ENCODE measurements at regions not wholly inside any gene's neighbourhood (a gene's known extent, or its start where the extent isn't known, plus 50 kb on each side); places are given as distances from the start of the nearest gene placed in this dataset.

GRCh38 chr10:74760086-74760979, 66.1 kb upstream of the KAT6B start:
- H3K27ac ChIP-seq (ENCODE audit: insufficient read depth, low read length, poor library complexity, severe bottlenecking): no peak overlapping the region
- DNase-seq (no peak), ATAC-seq (ENCODE audit: low read depth in 2 of 2) (no peak)
- no peaks in the 10 kb centered on the region for H3K27me3 ChIP-seq (ENCODE audit: control insufficient read depth, insufficient read depth, low read length)
- no peaks in the 10 kb centered on the region for H3K36me3 ChIP-seq (ENCODE audit: control insufficient read depth, insufficient read depth, low read length)
- peaks cover 0 to 4% (median 0%) of the 10 kb centered on the region in 7 donors for H3K9me3 Mint-ChIP-seq
- peaks cover 0 to 2% (median 0%) of the 10 kb centered on the region in 4 donors for H3K4me1 Mint-ChIP-seq
- H3K36me3 Mint-ChIP-seq: no peaks in the 10 kb centered on the region
- H3K9me3 ChIP-seq (ENCODE audit: control insufficient read depth in 2 of 2, low read length in 2 of 2): no peaks in the 10 kb centered on the region
- no peaks in the 10 kb centered on the region for H3K4me1 ChIP-seq (ENCODE audit: control insufficient read depth, insufficient read depth, low read length, poor library complexity, severe bottlenecking)
- peaks cover 1% of the 10 kb centered on the region for H3K27me3 Mint-ChIP-seq
- H3K4me3 Mint-ChIP-seq: no peak overlapping the region
- no peak overlapping the region for H3K27ac Mint-ChIP-seq
- H3K4me3 ChIP-seq (ENCODE audit: low read depth, low read length): no peak overlapping the region

- Histone ChIP-seq H3K4me1 (ENCODE audit: control insufficient read depth, insufficient read depth, low read length, poor library complexity, severe bottlenecking) (no peaks in the 10 kb centered on the region), H3K36me3 (ENCODE audit: control insufficient read depth, insufficient read depth, low read length) (no peaks in the 10 kb centered on the region), H3K4me3 (ENCODE audit: low read depth, low read length) (no peak overlapping the region), H3K27ac (ENCODE audit: insufficient read depth, low read length, poor library complexity, severe bottlenecking) (no peak overlapping the region), H3K27me3 (ENCODE audit: control insufficient read depth, insufficient read depth, low read length) (no peaks in the 10 kb centered on the region), H3K9me3 (ENCODE audit: control insufficient read depth in 2 of 2, low read length in 2 of 2) (no peaks in the 10 kb centered on the region)
- no peak overlapping the region for H3K4me3 Mint-ChIP-seq
- peaks cover 0 to 4% (median 0%) of the 10 kb centered on the region in 7 donors for H3K9me3 Mint-ChIP-seq
- peaks cover 4% of the 10 kb centered on the region for H3K27me3 Mint-ChIP-seq
- ATAC-seq (ENCODE audit: low read depth in 2 of 2) (no peak), DNase-seq (no peak)
- no peak overlapping the region for H3K27ac Mint-ChIP-seq
- H3K4me1 Mint-ChIP-seq: no peaks in the 10 kb centered on the region
- no peaks in the 10 kb centered on the region for H3K36me3 Mint-ChIP-seq
Measured at GRCh38 chr10:74763934-74764591, 62.3 kb upstream of the KAT6B start.

- Histone ChIP-seq H3K36me3 (ENCODE audit: control insufficient read depth, insufficient read depth, low read length) (no peaks in the 10 kb centered on the region), H3K27ac (ENCODE audit: insufficient read depth, low read length, poor library complexity, severe bottlenecking) (no peak overlapping the region), H3K4me1 (ENCODE audit: control insufficient read depth, insufficient read depth, low read length, poor library complexity, severe bottlenecking) (no peaks in the 10 kb centered on the region), H3K9me3 (ENCODE audit: control insufficient read depth in 2 of 2, low read length in 2 of 2) (no peaks in the 10 kb centered on the region), H3K27me3 (ENCODE audit: control insufficient read depth, insufficient read depth, low read length) (no peaks in the 10 kb centered on the region), H3K4me3 (ENCODE audit: low read depth, low read length) (no peak overlapping the region)
- no peak overlapping the region for H3K27ac Mint-ChIP-seq
- ATAC-seq (ENCODE audit: low read depth in 2 of 2): no peak
- H3K9me3 Mint-ChIP-seq: no peaks in the 10 kb centered on the region
- H3K36me3 Mint-ChIP-seq: no peaks in the 10 kb centered on the region
- H3K4me3 Mint-ChIP-seq: no peak overlapping the region
- DNase-seq: no peak
- H3K4me1 Mint-ChIP-seq: no peaks in the 10 kb centered on the region
- H3K27me3 Mint-ChIP-seq: peaks cover 4% of the 10 kb centered on the region
Measured at GRCh38 chr10:74765465-74765975, 60.9 kb upstream of the KAT6B start.

- Mint-ChIP-seq H3K36me3 (no peaks in the 10 kb centered on the region), H3K9me3 (no peaks in the 10 kb centered on the region)
- no peak overlapping the region for H3K4me3 ChIP-seq (ENCODE audit: low read depth, low read length)
Measured at GRCh38 chr10:74766501-74766900, 59.9 kb upstream of the KAT6B start.

GRCh38 chr10:74770400-74770799, 56.0 kb upstream of the KAT6B start:
- Mint-ChIP-seq H3K36me3 (no peaks in the 10 kb centered on the region), H3K4me3 (no peak overlapping the region), H3K9me3 (peaks cover 0 to 1% (median 0%) of the 10 kb centered on the region in 7 donors), H3K4me1 (no peaks in the 10 kb centered on the region), H3K27me3 (peaks cover 9% of the 10 kb centered on the region), H3K27ac (no peak overlapping the region)
- no peak for ATAC-seq (ENCODE audit: low read depth in 2 of 2)
- no peaks in the 10 kb centered on the region for H3K9me3 ChIP-seq (ENCODE audit: control insufficient read depth in 2 of 2, low read length in 2 of 2)
- H3K36me3 ChIP-seq (ENCODE audit: control insufficient read depth, insufficient read depth, low read length): no peaks in the 10 kb centered on the region
- no peak overlapping the region for H3K27ac ChIP-seq (ENCODE audit: insufficient read depth, low read length, poor library complexity, severe bottlenecking)
- peak in 1 of 3 donors; percentile 17 for DNase-seq
- H3K4me1 ChIP-seq (ENCODE audit: control insufficient read depth, insufficient read depth, low read length, poor library complexity, severe bottlenecking): no peaks in the 10 kb centered on the region
- H3K27me3 ChIP-seq (ENCODE audit: control insufficient read depth, insufficient read depth, low read length): no peaks in the 10 kb centered on the region
- no peak overlapping the region for H3K4me3 ChIP-seq (ENCODE audit: low read depth, low read length)

More at GRCh38 chr10:74766501-74766900, 59.9 kb upstream of the KAT6B start:
- Histone ChIP-seq H3K27me3 (ENCODE audit: control insufficient read depth, insufficient read depth, low read length) (no peaks in the 10 kb centered on the region), H3K36me3 (ENCODE audit: control insufficient read depth, insufficient read depth, low read length) (no peaks in the 10 kb centered on the region), H3K27ac (ENCODE audit: insufficient read depth, low read length, poor library complexity, severe bottlenecking) (no peak overlapping the region), H3K4me1 (ENCODE audit: control insufficient read depth, insufficient read depth, low read length, poor library complexity, severe bottlenecking) (no peaks in the 10 kb centered on the region), H3K9me3 (ENCODE audit: control insufficient read depth in 2 of 2, low read length in 2 of 2) (no peaks in the 10 kb centered on the region)
- Mint-ChIP-seq H3K27me3 (peaks cover 4% of the 10 kb centered on the region), H3K4me1 (no peaks in the 10 kb centered on the region), H3K4me3 (no peak overlapping the region), H3K27ac (peak overlapping the region in 1 of 3 donors; percentile 33)
- DNase-seq (no peak), ATAC-seq (ENCODE audit: low read depth in 2 of 2) (no peak)

GRCh38 chr10:74771054-74771453, 55.3 kb upstream of the KAT6B start:
- no peaks in the 10 kb centered on the region for H3K36me3 ChIP-seq (ENCODE audit: control insufficient read depth, insufficient read depth, low read length)
- Mint-ChIP-seq H3K27ac (no peak overlapping the region), H3K9me3 (peaks cover 0 to 5% (median 0%) of the 10 kb centered on the region in 7 donors), H3K4me3 (no peak overlapping the region), H3K36me3 (no peaks in the 10 kb centered on the region), H3K27me3 (peaks cover 7% of the 10 kb centered on the region), H3K4me1 (no peaks in the 10 kb centered on the region)
- H3K9me3 ChIP-seq (ENCODE audit: control insufficient read depth in 2 of 2, low read length in 2 of 2): no peaks in the 10 kb centered on the region
- no peaks in the 10 kb centered on the region for H3K4me1 ChIP-seq (ENCODE audit: control insufficient read depth, insufficient read depth, low read length, poor library complexity, severe bottlenecking)
- ATAC-seq (ENCODE audit: low read depth in 2 of 2) (no peak), DNase-seq (no peak)
- no peak overlapping the region for H3K27ac ChIP-seq (ENCODE audit: insufficient read depth, low read length, poor library complexity, severe bottlenecking)
- no peak overlapping the region for H3K4me3 ChIP-seq (ENCODE audit: low read depth, low read length)
- no peaks in the 10 kb centered on the region for H3K27me3 ChIP-seq (ENCODE audit: control insufficient read depth, insufficient read depth, low read length)

- Mint-ChIP-seq H3K27me3 (peaks cover 7% of the 10 kb centered on the region), H3K27ac (no peak overlapping the region), H3K4me3 (no peak overlapping the region), H3K4me1 (no peaks in the 10 kb centered on the region), H3K36me3 (no peaks in the 10 kb centered on the region), H3K9me3 (peaks cover 0 to 10% (median 3%) of the 10 kb centered on the region in 7 donors)
- no peaks in the 10 kb centered on the region for H3K9me3 ChIP-seq (ENCODE audit: control insufficient read depth in 2 of 2, low read length in 2 of 2)
- no peaks in the 10 kb centered on the region for H3K27me3 ChIP-seq (ENCODE audit: control insufficient read depth, insufficient read depth, low read length)
- no peak overlapping the region for H3K4me3 ChIP-seq (ENCODE audit: low read depth, low read length)
- no peaks in the 10 kb centered on the region for H3K4me1 ChIP-seq (ENCODE audit: control insufficient read depth, insufficient read depth, low read length, poor library complexity, severe bottlenecking)
- ATAC-seq (ENCODE audit: low read depth in 2 of 2): no peak
- no peak for DNase-seq
- no peak overlapping the region for H3K27ac ChIP-seq (ENCODE audit: insufficient read depth, low read length, poor library complexity, severe bottlenecking)
- H3K36me3 ChIP-seq (ENCODE audit: control insufficient read depth, insufficient read depth, low read length): no peaks in the 10 kb centered on the region
Measured at GRCh38 chr10:74775099-74775498, 51.3 kb upstream of the KAT6B start.

Measured in CD4-positive, CD25-positive, alpha-beta regulatory T cell (primary cell).